ENCODE measurements at regions not wholly inside any gene's neighbourhood (a gene's known extent, or its start where the extent isn't known, plus 50 kb on each side); places are given as distances from the start of the nearest gene placed in this dataset.

DNA sequence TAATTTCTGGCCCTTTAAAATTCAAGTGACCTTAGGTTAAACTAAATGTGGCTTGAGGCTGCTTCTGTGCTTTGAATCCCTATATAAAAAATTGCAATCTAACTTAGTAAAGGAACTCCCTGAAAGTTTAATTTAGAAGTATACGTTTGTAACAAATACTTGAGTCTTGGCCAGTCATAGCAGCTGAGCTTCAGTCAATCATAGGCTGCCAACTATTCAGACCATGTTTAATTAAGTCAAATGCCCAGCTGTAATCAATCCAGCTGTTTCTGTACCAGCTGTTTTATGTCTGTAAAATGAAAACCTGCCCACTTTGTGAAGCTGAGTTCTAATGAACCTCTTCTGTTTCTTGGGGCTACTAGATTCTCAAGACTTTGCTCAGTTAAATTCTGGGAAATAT is 760.1 kb downstream of the MAT2B start:
- TF ChIP-seq, protein P1, sequence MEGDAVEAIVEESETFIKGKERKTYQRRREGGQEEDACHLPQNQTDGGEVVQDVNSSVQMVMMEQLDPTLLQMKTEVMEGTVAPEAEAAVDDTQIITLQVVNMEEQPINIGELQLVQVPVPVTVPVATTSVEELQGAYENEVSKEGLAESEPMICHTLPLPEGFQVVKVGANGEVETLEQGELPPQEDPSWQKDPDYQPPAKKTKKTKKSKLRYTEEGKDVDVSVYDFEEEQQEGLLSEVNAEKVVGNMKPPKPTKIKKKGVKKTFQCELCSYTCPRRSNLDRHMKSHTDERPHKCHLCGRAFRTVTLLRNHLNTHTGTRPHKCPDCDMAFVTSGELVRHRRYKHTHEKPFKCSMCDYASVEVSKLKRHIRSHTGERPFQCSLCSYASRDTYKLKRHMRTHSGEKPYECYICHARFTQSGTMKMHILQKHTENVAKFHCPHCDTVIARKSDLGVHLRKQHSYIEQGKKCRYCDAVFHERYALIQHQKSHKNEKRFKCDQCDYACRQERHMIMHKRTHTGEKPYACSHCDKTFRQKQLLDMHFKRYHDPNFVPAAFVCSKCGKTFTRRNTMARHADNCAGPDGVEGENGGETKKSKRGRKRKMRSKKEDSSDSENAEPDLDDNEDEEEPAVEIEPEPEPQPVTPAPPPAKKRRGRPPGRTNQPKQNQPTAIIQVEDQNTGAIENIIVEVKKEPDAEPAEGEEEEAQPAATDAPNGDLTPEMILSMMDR (IDR thresholded peaks at IDR 0.05 in 4 of 5, conservative IDR thresholded peaks at IDR 0.05 in 1 of 5): no peak
- TF ChIP-seq POLR2A (IDR thresholded peaks at IDR 0.05): no peak

Measured in gastrocnemius medialis (tissue), 4 donors.